Osteoblast (primary cell): ENCODE measurements at regions not wholly inside any gene's neighbourhood (a gene's known extent, or its start where the extent isn't known, plus 50 kb on each side); places are given as distances from the start of the nearest gene placed in this dataset.

Experiments
- DNase-seq: peaks from one replicate; pipeline ENCODE4 v3.0.0; 2011; ENCODE audit warnings: low spot score, mixed read lengths; ENCODE audit not compliant: insufficient read length; ENCODE audit errors: missing footprints
- H2AFZ ChIP-seq: 2 replicates; pipeline ENCODE4 v1.6.0; 2011; ENCODE audit warnings: mild to moderate bottlenecking, low read length
- H3K27ac ChIP-seq: 2 replicates; pipeline ENCODE4 v1.5.1; 2011; ENCODE audit warnings: mild to moderate bottlenecking, low read depth, low read length, moderate library complexity
- H3K27me3 ChIP-seq: 2 replicates; pipeline ENCODE4 v1.6.0; 2012; ENCODE audit warnings: mild to moderate bottlenecking, control low read depth, inconsistent platforms, low read length, moderate library complexity; ENCODE audit not compliant: insufficient read depth
- H3K36me3 ChIP-seq: 2 replicates; pipeline ENCODE4 v1.5.1; 2011; ENCODE audit warnings: mild to moderate bottlenecking, low read length, control low read depth, moderate library complexity; ENCODE audit not compliant: insufficient read depth
- H3K4me1 ChIP-seq: 2 replicates; pipeline ENCODE4 v1.5.1; 2011; ENCODE audit warnings: mild to moderate bottlenecking, low read length, control low read depth, moderate library complexity; ENCODE audit not compliant: insufficient read depth
- H3K4me2 ChIP-seq: 2 replicates; pipeline ENCODE4 v1.6.0; 2011; ENCODE audit warnings: mild to moderate bottlenecking, low read length; ENCODE audit not compliant: insufficient read depth
- H3K4me3 ChIP-seq: fragments of 200-600 bp; sonication (generic); 3 replicates; pipeline ENCODE4 v1.5.1; 2012; ENCODE audit warnings: mild to moderate bottlenecking, low read length, inconsistent platforms; ENCODE audit not compliant: insufficient read depth
- H3K79me2 ChIP-seq: 2 replicates; pipeline ENCODE4 v1.6.0; 2012; ENCODE audit warnings: mild to moderate bottlenecking, low read length, control low read depth, inconsistent platforms; ENCODE audit not compliant: insufficient read depth
- H3K9me3 ChIP-seq: 2 replicates; pipeline ENCODE4 v1.5.1; 2011; ENCODE audit warnings: low read depth, low read length, control low read depth
- H4K20me1 ChIP-seq: 2 replicates; pipeline ENCODE4 v1.6.0; 2012; ENCODE audit warnings: mild to moderate bottlenecking, low read length, control low read depth; ENCODE audit not compliant: insufficient read depth
- CTCF ChIP-seq: IDR thresholded peaks from 2 replicates; pipeline ENCODE4 v1.5.1; 2011; ENCODE audit warnings: mild to moderate bottlenecking, low read depth, low read length, moderate library complexity; ENCODE audit errors: extremely low read depth

- no peaks in the 10 kb centered on the region for H3K4me1 ChIP-seq
Observed at GRCh38 chr1:242826701-242827336, 302.3 kb upstream of the PLD5 start.

GRCh38 chr1:242824435-242824834 is 299.9 kb upstream of the PLD5 start:
- Histone ChIP-seq H2AFZ (no peak overlapping the region), H4K20me1 (no peaks in the 10 kb centered on the region), H3K79me2 (no peaks in the 10 kb centered on the region), H3K36me3 (no peaks in the 10 kb centered on the region), H3K27me3 (no peaks in the 10 kb centered on the region), H3K9me3 (no peaks in the 10 kb centered on the region), H3K4me3 (no peak overlapping the region), H3K4me2 (no peak overlapping the region), H3K27ac (no peak overlapping the region), H3K4me1 (no peaks in the 10 kb centered on the region)
- no peak for TF ChIP-seq CTCF
- no peak for DNase-seq

More at GRCh38 chr1:242826701-242827336, 302.3 kb upstream of the PLD5 start:
- Histone ChIP-seq H3K9me3 (no peaks in the 10 kb centered on the region), H3K27ac (no peak overlapping the region), H3K4me3 (no peak overlapping the region), H3K4me2 (no peak overlapping the region), H3K79me2 (no peaks in the 10 kb centered on the region), H2AFZ (no peak overlapping the region), H3K36me3 (no peaks in the 10 kb centered on the region), H3K27me3 (no peaks in the 10 kb centered on the region), H4K20me1 (no peaks in the 10 kb centered on the region)
- DNase-seq, result no peak
- no peak for TF ChIP-seq CTCF

DNA sequence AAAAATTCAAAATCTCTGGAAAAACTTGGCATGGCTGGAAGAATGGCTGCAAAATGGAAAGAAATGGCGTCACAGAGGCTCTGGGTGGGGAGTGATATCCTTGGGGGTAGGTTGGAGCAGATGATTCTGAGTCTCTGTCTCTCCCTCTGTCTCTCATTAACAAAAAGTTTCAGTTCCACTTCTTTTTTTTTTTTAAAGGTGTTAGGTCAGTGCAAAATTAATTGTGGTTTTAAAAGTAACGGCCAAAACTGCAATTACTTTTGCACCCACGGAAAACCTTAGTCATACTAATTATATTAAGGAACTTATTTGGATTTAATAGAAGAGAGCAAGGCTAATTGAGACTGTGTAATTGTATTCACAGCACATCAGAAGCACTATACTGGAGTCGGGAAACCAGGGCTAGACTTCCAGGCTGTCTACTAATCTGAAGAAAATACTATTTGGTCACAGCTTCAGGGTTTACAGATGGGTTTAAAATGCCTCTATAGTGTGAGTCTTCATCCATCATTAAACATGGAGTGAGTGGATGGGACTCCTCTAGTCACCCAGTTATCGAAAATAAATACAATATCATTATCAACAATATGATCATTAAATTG is 289.1 kb upstream of the PLD5 start:
- Histone ChIP-seq H3K9me3 (no peaks in the 10 kb centered on the region), H3K4me3 (no peak overlapping the region), H3K4me2 (no peak overlapping the region), H4K20me1 (no peaks in the 10 kb centered on the region), H3K27me3 (no peaks in the 10 kb centered on the region), H2AFZ (no peak overlapping the region), H3K27ac (no peak overlapping the region), H3K79me2 (no peaks in the 10 kb centered on the region), H3K36me3 (no peaks in the 10 kb centered on the region), H3K4me1 (no peaks in the 10 kb centered on the region)
- no peak for DNase-seq
- TF ChIP-seq CTCF, result no peak

DNA sequence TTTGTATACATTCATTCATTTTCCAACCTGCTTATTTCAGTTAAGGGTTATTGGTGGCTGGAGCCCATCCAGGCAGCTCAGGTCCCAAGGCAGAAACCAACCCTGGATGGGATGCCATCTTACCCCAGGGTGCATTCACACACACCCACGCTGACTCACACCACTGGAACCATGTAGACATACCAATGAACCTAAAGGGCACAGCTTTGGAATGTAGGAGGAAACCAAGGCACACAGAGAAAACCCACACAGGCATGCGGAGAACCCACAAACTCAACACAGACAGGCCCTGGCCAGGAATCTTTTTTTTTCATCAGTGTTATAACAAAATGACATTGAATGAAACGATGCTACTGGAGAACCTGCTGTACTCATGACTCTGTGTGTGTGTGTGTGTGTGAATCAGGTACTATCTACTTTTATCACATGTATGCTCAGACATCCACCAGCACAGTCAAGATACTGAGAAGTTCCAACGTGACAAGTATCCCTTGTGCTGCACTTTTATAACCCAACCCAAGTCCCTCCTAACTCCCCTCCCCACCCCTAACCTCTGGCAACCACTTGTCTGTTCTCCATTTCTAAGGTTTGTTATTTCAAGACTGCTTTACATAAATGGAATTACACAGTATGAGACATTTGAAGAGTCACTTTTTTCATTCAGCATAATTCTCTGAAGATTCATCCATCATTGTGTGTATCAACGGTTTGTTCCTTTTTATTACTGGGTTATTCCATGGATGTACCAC is 286.8 kb upstream of the PLD5 start:
- TF ChIP-seq CTCF, result no peak
- H3K79me2 ChIP-seq, result no peaks in the 10 kb centered on the region

More for the DNA sequence above, 286.8 kb upstream of the PLD5 start:
- peak; percentile 15 for DNase-seq
- Histone ChIP-seq H3K9me3 (no peaks in the 10 kb centered on the region), H2AFZ (no peak overlapping the region), H3K4me1 (no peaks in the 10 kb centered on the region), H3K4me2 (no peak overlapping the region), H3K27me3 (no peaks in the 10 kb centered on the region), H3K4me3 (no peak overlapping the region), H4K20me1 (no peaks in the 10 kb centered on the region), H3K27ac (no peak overlapping the region), H3K36me3 (no peaks in the 10 kb centered on the region)
